DOHH2 (cell line): ENCODE measurements at regions not wholly inside any gene's neighbourhood (a gene's known extent, or its start where the extent isn't known, plus 50 kb on each side); places are given as distances from the start of the nearest gene placed in this dataset.

Source experiments
- CTCF ChIP-seq: fragments of 200-600 bp; sonication (generic); IDR thresholded peaks from one replicate; pipeline ENCODE4 v1.5.1; 2014; ENCODE audit warnings: antibody characterized with exemption, mild to moderate bottlenecking, low read depth, low read length; ENCODE audit not compliant: poor library complexity, severe bottlenecking
- EZH2phosphoT487 ChIP-seq: fragments of 200-600 bp; sonication (generic); IDR thresholded peaks from 2 replicates; pipeline ENCODE4 v1.6.1; 2017; ENCODE audit warnings: borderline replicate concordance, mild to moderate bottlenecking, antibody characterized with exemption, low read length, moderate library complexity, mixed read lengths

GRCh38 chr18:24817150-24817549 lies 356.7 kb downstream of the HRH4 start:
- TF ChIP-seq CTCF, result no peak
- no peak for TF ChIP-seq EZH2phosphoT487
